Medulla oblongata (tissue), 1 donor: ENCODE measurements at regions not wholly inside any gene's neighbourhood (a gene's known extent, or its start where the extent isn't known, plus 50 kb on each side); places are given as distances from the start of the nearest gene placed in this dataset.
"Not testable (repeated sequence)": the region's sequence is repeated elsewhere in the genome, so short reads cannot be mapped to it uniquely, and the experiment has no call there.

Experiments
- DNase-seq: peaks from one replicate; pipeline ENCODE4 v3.0.0-alpha.2; 2015; ENCODE audit errors: extremely low spot score

DNA sequence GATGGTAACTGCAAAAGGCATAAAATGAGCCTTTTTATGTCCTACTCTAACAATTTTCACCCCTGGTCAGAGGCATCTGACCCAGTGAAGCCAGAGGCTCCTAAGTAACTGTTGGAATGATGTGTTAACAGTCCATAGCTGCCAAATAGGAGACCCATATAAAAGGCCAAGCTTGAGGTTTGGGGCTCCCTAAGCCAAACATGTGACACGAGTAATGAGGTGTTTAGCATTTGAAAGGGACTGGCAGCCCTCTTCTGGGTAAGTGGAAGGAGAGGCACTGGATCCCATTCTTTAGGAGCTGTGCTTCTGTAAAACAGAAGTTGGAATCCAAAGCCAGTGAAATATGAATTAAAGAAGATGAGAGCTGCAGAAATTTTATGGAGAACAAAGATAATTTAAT, 100.6 kb upstream of the PNPLA4 start:
- DNase-seq: peak; percentile 61

GRCh38 chrX:8025705-8026104, 98.5 kb upstream of the PNPLA4 start:
- DNase-seq: no peak

- DNase-seq: no peak
Measured at GRCh38 chrX:8018934-8019333, 91.7 kb upstream of the PNPLA4 start.

- no peak for DNase-seq
Measured at GRCh38 chrX:8010105-8010504, 82.9 kb upstream of the PNPLA4 start.

GRCh38 chrX:8005678-8006347, 78.6 kb upstream of the PNPLA4 start:
- no peak for DNase-seq

GRCh38 chrX:8003147-8003883, 76.1 kb upstream of the PNPLA4 start:
- DNase-seq: no peak

DNA sequence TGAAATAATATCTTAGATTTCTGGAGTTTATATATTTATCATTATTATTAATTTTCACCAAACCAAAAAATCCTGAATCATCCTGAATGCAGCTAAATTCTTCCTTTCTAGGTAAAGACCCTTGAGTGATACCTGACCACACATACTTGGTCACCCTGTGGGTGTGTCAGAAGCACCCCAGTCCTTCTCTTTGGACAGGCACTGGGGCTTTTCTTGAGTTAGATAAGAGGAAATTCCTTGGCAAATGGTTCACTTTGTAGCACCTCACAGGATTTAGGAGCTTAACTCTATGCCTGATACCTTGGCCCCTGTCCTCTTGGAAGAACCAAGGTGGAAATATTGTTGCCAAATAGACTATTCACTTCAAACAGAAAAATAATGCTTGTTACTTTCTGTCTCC, 69.6 kb upstream of the PNPLA4 start:
- no peak for DNase-seq

DNA sequence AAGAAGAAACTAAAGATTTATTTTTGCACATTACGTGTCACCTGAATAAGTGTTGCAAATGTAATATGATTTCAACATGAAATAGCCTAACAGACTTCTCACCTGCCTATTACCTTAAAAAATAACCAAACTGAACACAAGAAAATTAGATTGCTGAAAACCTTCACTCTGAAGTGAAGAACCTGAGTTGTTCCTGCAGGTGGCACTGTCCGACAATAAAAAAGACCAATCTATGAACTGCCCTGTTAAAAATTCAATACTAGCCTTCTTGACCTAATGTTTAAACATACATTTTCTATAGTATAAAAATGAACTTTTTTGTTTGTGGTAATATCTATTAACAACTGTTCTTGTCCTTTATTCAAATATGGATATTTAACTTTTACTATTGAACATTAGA, 69.2 kb upstream of the PNPLA4 start:
- DNase-seq: peak; percentile 34

- DNase-seq: no peak
Measured at GRCh38 chrX:7993873-7994272, 66.7 kb upstream of the PNPLA4 start.

DNA sequence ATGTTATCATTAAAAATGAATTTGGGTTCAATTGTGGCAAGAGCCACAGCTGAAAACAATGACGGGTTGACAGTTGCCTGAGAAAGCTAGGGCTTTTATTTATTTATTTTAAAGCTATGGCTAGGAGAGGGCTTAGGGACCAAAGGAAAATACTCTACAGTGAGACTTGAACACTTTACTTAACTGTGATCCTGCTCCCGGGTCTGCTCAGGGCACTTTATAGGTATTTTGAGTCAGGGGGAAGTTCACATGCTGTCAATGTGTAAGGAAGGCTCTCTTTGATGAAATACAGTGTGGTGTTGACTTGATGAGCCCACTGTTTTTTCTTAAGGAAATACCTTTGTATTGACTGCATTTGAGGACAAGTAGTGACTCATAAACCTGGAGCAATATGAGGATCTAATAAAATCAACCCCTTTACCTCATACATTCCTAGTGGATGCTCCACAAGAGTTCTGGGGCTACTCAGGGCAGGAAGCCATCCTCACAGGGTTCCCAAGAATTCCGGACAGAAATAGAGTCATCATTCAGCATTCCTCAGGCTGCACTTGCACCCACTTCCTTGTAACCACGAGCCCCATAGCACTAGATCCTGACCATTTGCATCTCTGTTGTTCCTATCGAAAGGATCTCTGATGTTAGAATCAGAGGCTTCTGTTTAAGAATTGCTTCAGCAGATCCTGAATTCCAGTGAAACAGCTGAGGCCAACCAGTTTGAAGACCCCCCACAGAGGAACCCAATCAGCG, 61.0 kb upstream of the PNPLA4 start:
- DNase-seq: not testable (repeated sequence)

DNA sequence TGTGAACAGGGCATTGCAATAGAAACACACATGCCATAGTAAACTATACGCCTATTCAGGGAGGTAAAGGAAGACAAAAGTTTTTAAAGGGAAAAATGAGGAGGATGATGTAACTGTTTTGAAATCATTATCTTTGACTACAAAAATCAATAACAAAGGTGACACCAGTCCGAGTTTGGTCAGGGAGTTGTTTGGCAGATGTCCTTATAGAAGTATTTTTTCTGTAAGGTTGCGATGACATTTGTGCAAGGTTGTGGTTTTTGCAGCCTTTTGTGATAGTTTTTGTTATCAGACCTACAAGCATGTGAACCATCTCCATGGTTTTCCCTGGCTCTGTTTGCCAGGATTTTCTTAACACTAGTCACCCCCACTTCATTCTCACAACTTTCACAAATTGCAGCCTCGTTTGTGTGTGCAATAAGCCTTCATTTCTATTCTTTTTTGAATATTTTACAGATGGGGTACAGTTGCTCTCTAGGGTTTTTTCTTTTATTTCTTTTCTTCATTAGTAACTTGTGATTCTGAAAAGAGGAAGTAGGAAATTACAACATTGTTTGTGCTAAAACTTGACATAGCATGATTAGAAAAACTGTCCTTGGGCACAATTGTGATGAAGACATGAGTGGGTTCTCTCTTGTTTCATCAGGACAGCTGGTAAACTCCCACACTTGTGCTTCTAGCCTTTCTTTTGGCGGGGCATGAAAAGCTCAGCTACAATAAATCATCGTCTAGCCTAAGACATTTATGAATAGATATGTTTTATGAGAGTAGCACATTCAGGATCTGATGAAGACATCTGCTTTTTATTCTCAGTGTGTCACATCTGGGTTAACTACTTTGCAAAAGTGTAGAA, 60.2 kb upstream of the PNPLA4 start:
- no peak for DNase-seq

DNA sequence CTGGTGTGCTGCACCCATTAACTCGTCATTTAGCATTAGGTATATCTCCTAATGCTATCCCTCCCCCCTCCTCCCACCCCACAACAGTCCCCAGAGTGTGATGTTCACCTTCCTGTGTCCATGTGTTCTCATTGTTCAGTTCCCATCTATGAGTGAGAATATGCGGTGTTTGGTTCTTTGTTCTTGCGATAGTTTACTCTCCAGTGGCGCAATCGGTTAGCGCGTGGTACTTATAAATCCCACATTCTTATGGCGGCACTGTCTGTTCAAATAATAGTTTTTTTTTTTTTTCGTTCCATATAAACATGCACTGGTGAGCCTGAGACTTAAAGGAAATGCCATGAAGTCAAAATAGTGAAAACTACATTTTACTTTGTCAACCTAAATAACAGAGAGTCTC, 59.5 kb upstream of the PNPLA4 start:
- not testable (repeated sequence) for DNase-seq

GRCh38 chrX:7985568-7985967, 58.4 kb upstream of the PNPLA4 start:
- DNase-seq: no peak

DNA sequence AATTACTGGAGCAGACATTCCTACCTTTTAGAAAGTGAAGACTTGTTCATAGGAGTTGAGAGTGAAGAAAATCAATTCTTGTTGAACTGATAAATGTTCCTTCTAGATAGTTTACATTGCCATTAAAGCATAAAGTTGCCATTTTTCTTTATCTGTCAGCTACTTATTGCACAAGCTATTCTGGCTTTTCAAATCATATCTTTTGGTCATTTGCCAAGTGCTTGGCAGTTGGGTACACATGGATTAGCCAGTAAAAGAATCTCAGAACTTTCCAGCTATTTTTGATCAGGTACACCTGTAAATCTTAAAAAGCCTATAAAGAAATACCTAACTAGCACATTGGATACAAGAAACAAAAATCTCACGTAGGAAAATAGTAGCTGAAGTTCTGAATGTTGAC, 56.4 kb upstream of the PNPLA4 start:
- DNase-seq: no peak
